ENCODE measurements at regions not wholly inside any gene's neighbourhood (a gene's known extent, or its start where the extent isn't known, plus 50 kb on each side); places are given as distances from the start of the nearest gene placed in this dataset.

DNA sequence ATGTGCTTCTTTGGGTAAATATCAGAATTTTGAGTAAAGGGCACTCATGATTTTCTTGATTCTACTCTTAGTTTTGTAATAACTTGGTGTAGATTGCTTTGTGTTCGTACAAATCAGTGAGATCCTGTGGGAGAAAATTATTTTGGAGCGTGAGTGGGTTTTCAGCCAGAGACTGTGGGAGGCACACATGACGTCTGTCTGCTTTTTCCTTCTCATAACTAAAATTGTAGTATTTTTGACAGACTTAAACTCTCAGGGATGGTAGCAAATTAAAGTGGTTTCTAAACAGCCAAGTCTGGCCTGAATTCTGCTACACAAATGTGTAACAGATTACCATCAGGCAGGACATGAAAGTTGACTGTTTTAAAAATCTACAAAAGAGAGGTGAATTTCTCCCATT is 222.6 kb downstream of the OTOR start:
- TF ChIP-seq, protein P1, sequence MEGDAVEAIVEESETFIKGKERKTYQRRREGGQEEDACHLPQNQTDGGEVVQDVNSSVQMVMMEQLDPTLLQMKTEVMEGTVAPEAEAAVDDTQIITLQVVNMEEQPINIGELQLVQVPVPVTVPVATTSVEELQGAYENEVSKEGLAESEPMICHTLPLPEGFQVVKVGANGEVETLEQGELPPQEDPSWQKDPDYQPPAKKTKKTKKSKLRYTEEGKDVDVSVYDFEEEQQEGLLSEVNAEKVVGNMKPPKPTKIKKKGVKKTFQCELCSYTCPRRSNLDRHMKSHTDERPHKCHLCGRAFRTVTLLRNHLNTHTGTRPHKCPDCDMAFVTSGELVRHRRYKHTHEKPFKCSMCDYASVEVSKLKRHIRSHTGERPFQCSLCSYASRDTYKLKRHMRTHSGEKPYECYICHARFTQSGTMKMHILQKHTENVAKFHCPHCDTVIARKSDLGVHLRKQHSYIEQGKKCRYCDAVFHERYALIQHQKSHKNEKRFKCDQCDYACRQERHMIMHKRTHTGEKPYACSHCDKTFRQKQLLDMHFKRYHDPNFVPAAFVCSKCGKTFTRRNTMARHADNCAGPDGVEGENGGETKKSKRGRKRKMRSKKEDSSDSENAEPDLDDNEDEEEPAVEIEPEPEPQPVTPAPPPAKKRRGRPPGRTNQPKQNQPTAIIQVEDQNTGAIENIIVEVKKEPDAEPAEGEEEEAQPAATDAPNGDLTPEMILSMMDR (conservative IDR thresholded peaks at IDR 0.05): no peak
- no peak for TF ChIP-seq ZFX (IDR thresholded peaks at IDR 0.05)
